ENCODE measurements at regions not wholly inside any gene's neighbourhood (a gene's known extent, or its start where the extent isn't known, plus 50 kb on each side); places are given as distances from the start of the nearest gene placed in this dataset.

DNA sequence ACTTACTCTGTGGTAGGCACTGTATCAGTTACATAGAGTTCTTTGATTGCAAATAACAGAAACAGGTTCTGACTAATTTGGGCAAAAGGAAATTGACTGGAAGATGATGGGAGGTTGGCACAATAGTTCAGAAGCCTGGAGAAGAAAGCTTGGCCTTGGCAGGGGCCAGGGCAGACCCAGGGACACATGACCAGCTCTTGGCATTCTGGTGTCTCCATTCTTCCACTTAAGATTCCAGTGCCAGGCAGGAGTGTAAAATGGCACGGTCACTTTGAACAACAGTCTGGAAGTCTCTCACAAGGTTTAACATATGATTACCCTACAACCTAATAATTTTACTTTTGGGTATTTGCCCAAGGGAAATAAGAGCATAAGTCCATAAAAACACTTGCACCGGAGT, 175.9 kb downstream of the BCOR start:
- H3K27me3 Mint-ChIP-seq (ENCODE audit: insufficient read depth, unreplicated experiment), result no peaks in the 10 kb centered on the region
- no peaks in the 10 kb centered on the region for H3K36me3 ChIP-seq (ENCODE audit: control insufficient read depth, insufficient read depth, low read length)
- DNase-seq, result no peak
- BruUV-seq (replicated peaks), result no TSS peak
- no peaks in the 10 kb centered on the region for H3K4me1 ChIP-seq
- H3K27me3 ChIP-seq (replicated peaks; ENCODE audit: control insufficient read depth, insufficient read depth, low read length), result no peaks in the 10 kb centered on the region
- H3K4me3 ChIP-seq (ENCODE audit: low read depth, low read length), result no peak overlapping the region
- H3K4me3 Mint-ChIP-seq (ENCODE audit: unreplicated experiment), result no peak overlapping the region
- no peaks in the 10 kb centered on the region for H3K4me1 Mint-ChIP-seq (ENCODE audit: low read depth, unreplicated experiment)
- ChIA-PET POLR2A (no interaction called here), CTCF (no interaction called here)
- H3K27ac Mint-ChIP-seq (ENCODE audit: unreplicated experiment), result no peak overlapping the region
- TF ChIP-seq, protein P1, sequence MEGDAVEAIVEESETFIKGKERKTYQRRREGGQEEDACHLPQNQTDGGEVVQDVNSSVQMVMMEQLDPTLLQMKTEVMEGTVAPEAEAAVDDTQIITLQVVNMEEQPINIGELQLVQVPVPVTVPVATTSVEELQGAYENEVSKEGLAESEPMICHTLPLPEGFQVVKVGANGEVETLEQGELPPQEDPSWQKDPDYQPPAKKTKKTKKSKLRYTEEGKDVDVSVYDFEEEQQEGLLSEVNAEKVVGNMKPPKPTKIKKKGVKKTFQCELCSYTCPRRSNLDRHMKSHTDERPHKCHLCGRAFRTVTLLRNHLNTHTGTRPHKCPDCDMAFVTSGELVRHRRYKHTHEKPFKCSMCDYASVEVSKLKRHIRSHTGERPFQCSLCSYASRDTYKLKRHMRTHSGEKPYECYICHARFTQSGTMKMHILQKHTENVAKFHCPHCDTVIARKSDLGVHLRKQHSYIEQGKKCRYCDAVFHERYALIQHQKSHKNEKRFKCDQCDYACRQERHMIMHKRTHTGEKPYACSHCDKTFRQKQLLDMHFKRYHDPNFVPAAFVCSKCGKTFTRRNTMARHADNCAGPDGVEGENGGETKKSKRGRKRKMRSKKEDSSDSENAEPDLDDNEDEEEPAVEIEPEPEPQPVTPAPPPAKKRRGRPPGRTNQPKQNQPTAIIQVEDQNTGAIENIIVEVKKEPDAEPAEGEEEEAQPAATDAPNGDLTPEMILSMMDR (IDR thresholded peaks at IDR 0.05; ENCODE audit: insufficient read depth in 1 of 2, low read depth in 1 of 2, low read length in 1 of 2, severe bottlenecking in 1 of 2, unreplicated experiment in 1 of 2), result no peak
- intact Hi-C loops (cut with micrococcal nuclease; ENCODE audit: unreplicated experiment), result no loop called here
- H3K36me3 Mint-ChIP-seq (ENCODE audit: insufficient read depth, unreplicated experiment), result no peaks in the 10 kb centered on the region
- H3K9me3 ChIP-seq, result no peaks in the 10 kb centered on the region
- no peaks in the 10 kb centered on the region for H3K9me3 Mint-ChIP-seq (ENCODE audit: unreplicated experiment)

DNA sequence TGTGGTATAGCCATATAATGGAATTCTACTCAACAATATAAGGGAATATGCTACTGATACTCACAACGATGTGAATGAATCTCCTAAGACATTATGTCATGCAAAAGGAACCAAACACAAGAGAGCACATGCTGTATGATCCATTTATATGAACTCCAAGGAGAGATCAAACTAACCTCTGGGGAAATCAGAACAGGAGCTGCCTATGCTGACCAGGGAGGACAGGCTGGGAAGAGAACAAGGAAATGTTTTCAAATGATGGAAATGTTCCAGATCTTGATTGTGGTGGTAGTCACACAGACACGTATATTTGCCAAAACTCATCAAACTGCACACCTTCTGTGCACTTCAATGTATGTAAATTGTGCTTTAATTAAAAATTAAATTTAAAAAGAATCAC, 175.3 kb downstream of the BCOR start:
- Mint-ChIP-seq H3K4me1 (ENCODE audit: low read depth, unreplicated experiment) (no peaks in the 10 kb centered on the region), H3K4me3 (ENCODE audit: unreplicated experiment) (no peak overlapping the region), H3K27ac (ENCODE audit: unreplicated experiment) (no peak overlapping the region), H3K36me3 (ENCODE audit: insufficient read depth, unreplicated experiment) (no peaks in the 10 kb centered on the region), H3K27me3 (ENCODE audit: insufficient read depth, unreplicated experiment) (no peaks in the 10 kb centered on the region), H3K9me3 (ENCODE audit: unreplicated experiment) (no peaks in the 10 kb centered on the region)
- no peak overlapping the region for H3K4me3 ChIP-seq (ENCODE audit: low read depth, low read length)
- TF ChIP-seq, protein P1 (IDR thresholded peaks at IDR 0.05; ENCODE audit: insufficient read depth in 1 of 2, low read depth in 1 of 2, low read length in 1 of 2, severe bottlenecking in 1 of 2, unreplicated experiment in 1 of 2), result no peak
- CTCF ChIA-PET, result no interaction called here
- H3K36me3 ChIP-seq (ENCODE audit: control insufficient read depth, insufficient read depth, low read length), result no peaks in the 10 kb centered on the region
- no peaks in the 10 kb centered on the region for H3K9me3 ChIP-seq
- POLR2A ChIA-PET, result no interaction called here
- no TSS peak for BruUV-seq (replicated peaks)
- no peaks in the 10 kb centered on the region for H3K4me1 ChIP-seq
- DNase-seq, result no peak
- no peaks in the 10 kb centered on the region for H3K27me3 ChIP-seq (replicated peaks; ENCODE audit: control insufficient read depth, insufficient read depth, low read length)
- intact Hi-C loops (cut with micrococcal nuclease; ENCODE audit: unreplicated experiment), result no loop called here

- Histone ChIP-seq H3K36me3 (ENCODE audit: control insufficient read depth, insufficient read depth, low read length) (no peaks in the 10 kb centered on the region), H3K4me1 (no peaks in the 10 kb centered on the region), H3K4me3 (ENCODE audit: low read depth, low read length) (no peak overlapping the region), H3K9me3 (no peaks in the 10 kb centered on the region), H3K27me3 (replicated peaks; ENCODE audit: control insufficient read depth, insufficient read depth, low read length) (no peaks in the 10 kb centered on the region)
- Mint-ChIP-seq H3K4me3 (ENCODE audit: unreplicated experiment) (no peak overlapping the region), H3K27ac (ENCODE audit: unreplicated experiment) (no peak overlapping the region), H3K9me3 (ENCODE audit: unreplicated experiment) (no peaks in the 10 kb centered on the region), H3K4me1 (ENCODE audit: low read depth, unreplicated experiment) (no peaks in the 10 kb centered on the region), H3K27me3 (ENCODE audit: insufficient read depth, unreplicated experiment) (no peaks in the 10 kb centered on the region), H3K36me3 (ENCODE audit: insufficient read depth, unreplicated experiment) (no peaks in the 10 kb centered on the region)
- no peak for DNase-seq
- ChIA-PET POLR2A (no interaction called here), CTCF (no interaction called here)
- no TSS peak for BruUV-seq (replicated peaks)
- intact Hi-C loops (cut with micrococcal nuclease; ENCODE audit: unreplicated experiment), result no loop called here
- TF ChIP-seq, protein P1 (IDR thresholded peaks at IDR 0.05; ENCODE audit: insufficient read depth in 1 of 2, low read depth in 1 of 2, low read length in 1 of 2, severe bottlenecking in 1 of 2, unreplicated experiment in 1 of 2), result no peak
Measured at GRCh38 chrX:39922926-39923325, 174.8 kb downstream of the BCOR start.

Measured in Caco-2 (cell line).